ENCODE measurements at regions not wholly inside any gene's neighbourhood (a gene's known extent, or its start where the extent isn't known, plus 50 kb on each side); places are given as distances from the start of the nearest gene placed in this dataset.
"Not testable (repeated sequence)": the region's sequence is repeated elsewhere in the genome, so short reads cannot be mapped to it uniquely, and the experiment has no call there.

DNA sequence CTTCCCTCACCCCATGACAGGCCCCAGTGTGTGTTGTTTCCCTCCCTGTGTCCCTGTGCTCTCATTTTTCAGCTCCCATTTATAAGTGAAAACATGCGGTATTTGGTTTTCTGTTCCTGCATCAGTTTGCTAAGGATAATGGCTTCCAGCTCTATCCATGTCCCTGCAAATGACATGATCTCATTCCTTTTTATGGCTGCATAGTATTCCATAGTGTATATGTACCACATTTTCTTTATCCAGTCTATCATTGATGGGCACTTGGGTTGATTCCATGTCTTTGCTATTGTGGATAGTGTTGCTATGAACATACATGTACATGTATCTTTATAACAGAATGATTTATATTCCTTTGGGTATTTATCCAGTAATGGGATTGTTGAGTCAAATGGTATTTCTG lies 61.9 kb upstream of the ABLIM1 start:
- H3K36me3 ChIP-seq (ENCODE audit: insufficient read depth); H3K27ac Mint-ChIP-seq; H3K27me3 ChIP-seq (ENCODE audit: insufficient read depth); H3K27ac ChIP-seq (ENCODE audit: low read depth); H2AFZ ChIP-seq; DNase-seq (ENCODE audit: low spot score); H3K4me3 ChIP-seq; H3F3A ChIP-seq (replicated peaks; ENCODE audit: low read depth); H3K9me3 Mint-ChIP-seq; ATAC-seq; H3K36me3 Mint-ChIP-seq (ENCODE audit: low read depth); H3K4me1 ChIP-seq (ENCODE audit: insufficient read depth); H3K79me2 ChIP-seq (replicated peaks; ENCODE audit: insufficient read depth); H3K9me2 ChIP-seq (ENCODE audit: insufficient read depth); H3K27me3 Mint-ChIP-seq (ENCODE audit: insufficient read depth, low read depth, poor library complexity); H4K20me1 ChIP-seq (replicated peaks; ENCODE audit: insufficient read depth); H3K4me3 Mint-ChIP-seq; H3K4me2 ChIP-seq: not testable (repeated sequence)
- H3K4me1 Mint-ChIP-seq, result peaks cover 16% of the 10 kb centered on the region

DNA sequence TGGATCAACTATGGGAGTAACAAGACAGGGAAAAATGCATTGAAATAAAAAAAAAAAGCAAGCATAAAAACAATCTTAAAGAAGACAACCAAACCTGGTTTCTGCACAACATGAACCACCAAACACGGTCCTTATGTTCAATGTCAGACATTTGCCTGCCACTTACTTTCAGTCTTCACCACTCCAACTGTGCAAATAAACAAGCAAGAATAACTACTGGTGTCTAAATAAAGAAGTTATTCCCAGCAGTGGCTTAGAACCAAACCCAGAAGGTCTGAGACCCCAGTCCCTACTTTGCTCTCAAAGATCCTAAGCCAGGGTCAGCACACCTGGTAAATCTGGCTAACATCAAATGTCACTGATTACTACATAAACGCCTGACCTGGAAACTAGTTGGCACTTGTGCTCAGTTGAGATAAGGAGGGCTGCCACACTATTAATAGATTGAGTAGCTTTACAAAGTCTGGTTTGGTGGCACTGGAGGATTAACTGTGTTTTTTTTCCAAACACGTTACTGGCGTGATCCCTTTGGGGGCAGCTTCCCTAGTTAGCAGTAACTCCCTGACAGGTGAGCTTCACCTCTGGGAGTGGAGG lies 62.7 kb upstream of the ABLIM1 start:
- no peaks in the 10 kb centered on the region for H3K36me3 ChIP-seq (ENCODE audit: insufficient read depth)
- H3K4me1 Mint-ChIP-seq, result peaks cover 11% of the 10 kb centered on the region
- no peak overlapping the region for H3K27ac Mint-ChIP-seq
- H3K27me3 ChIP-seq (ENCODE audit: insufficient read depth), result no peaks in the 10 kb centered on the region
- no peak overlapping the region for H3K4me3 ChIP-seq
- no peaks in the 10 kb centered on the region for H4K20me1 ChIP-seq (replicated peaks; ENCODE audit: insufficient read depth)
- no peaks in the 10 kb centered on the region for H3K27me3 Mint-ChIP-seq (ENCODE audit: insufficient read depth, low read depth, poor library complexity)
- no peaks in the 10 kb centered on the region for H3K9me2 ChIP-seq (ENCODE audit: insufficient read depth)
- H2AFZ ChIP-seq, result no peak overlapping the region
- no peak overlapping the region for H3K4me2 ChIP-seq
- ATAC-seq (no peak), DNase-seq (ENCODE audit: low spot score) (no peak)
- no peaks in the 10 kb centered on the region for H3K36me3 Mint-ChIP-seq (ENCODE audit: low read depth)
- no peaks in the 10 kb centered on the region for H3K9me3 Mint-ChIP-seq
- H3K27ac ChIP-seq (ENCODE audit: low read depth), result no peak overlapping the region
- H3K4me3 Mint-ChIP-seq, result no peak overlapping the region
- H3K79me2 ChIP-seq (replicated peaks; ENCODE audit: insufficient read depth), result no peaks in the 10 kb centered on the region
- H3K4me1 ChIP-seq (ENCODE audit: insufficient read depth), result no peaks in the 10 kb centered on the region
- TF ChIP-seq, protein P1, sequence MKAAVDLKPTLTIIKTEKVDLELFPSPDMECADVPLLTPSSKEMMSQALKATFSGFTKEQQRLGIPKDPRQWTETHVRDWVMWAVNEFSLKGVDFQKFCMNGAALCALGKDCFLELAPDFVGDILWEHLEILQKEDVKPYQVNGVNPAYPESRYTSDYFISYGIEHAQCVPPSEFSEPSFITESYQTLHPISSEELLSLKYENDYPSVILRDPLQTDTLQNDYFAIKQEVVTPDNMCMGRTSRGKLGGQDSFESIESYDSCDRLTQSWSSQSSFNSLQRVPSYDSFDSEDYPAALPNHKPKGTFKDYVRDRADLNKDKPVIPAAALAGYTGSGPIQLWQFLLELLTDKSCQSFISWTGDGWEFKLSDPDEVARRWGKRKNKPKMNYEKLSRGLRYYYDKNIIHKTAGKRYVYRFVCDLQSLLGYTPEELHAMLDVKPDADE (IDR thresholded peaks at IDR 0.05), result no peak
- no peaks in the 10 kb centered on the region for H3F3A ChIP-seq (replicated peaks; ENCODE audit: low read depth)

DNA sequence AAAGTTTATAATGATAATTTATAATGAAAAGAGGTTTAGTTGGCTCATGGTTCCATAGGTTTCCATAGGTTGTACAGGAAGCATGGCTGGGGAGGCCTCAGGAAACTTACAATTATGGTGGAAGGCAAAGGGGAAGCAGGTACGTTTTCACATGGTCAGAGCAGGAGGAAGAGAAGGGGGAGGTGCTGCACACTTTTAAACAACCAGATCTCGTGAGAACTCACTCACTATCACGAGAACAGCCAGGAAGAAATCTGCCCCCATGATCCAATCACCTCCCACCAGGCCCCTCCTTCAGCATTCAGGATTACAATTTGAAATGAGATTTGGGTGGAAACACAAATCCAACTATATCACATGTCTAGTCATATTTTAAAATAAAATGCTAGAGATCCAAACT lies 64.1 kb upstream of the ABLIM1 start:
- peak overlapping the region; percentile 57; the same call in 1 of the 2 replicates for H3K27ac Mint-ChIP-seq
- H3K79me2 ChIP-seq (replicated peaks; ENCODE audit: insufficient read depth); H4K20me1 ChIP-seq (replicated peaks; ENCODE audit: insufficient read depth); H3K27me3 Mint-ChIP-seq (ENCODE audit: insufficient read depth, low read depth, poor library complexity); H3F3A ChIP-seq (replicated peaks; ENCODE audit: low read depth); ATAC-seq; H3K4me1 ChIP-seq (ENCODE audit: insufficient read depth); H3K36me3 Mint-ChIP-seq (ENCODE audit: low read depth); H3K9me2 ChIP-seq (ENCODE audit: insufficient read depth); H3K36me3 ChIP-seq (ENCODE audit: insufficient read depth); DNase-seq (ENCODE audit: low spot score); H3K27me3 ChIP-seq (ENCODE audit: insufficient read depth); H3K27ac ChIP-seq (ENCODE audit: low read depth); H3K9me3 Mint-ChIP-seq; H3K4me3 Mint-ChIP-seq; H3K4me3 ChIP-seq; H3K4me2 ChIP-seq: not testable (repeated sequence)
- H2AFZ ChIP-seq, result 0 out of 2 replicates have a peak overlapping the region, but pooled peaks have one; percentile 38
- peaks cover 11% of the 10 kb centered on the region for H3K4me1 Mint-ChIP-seq

DNA sequence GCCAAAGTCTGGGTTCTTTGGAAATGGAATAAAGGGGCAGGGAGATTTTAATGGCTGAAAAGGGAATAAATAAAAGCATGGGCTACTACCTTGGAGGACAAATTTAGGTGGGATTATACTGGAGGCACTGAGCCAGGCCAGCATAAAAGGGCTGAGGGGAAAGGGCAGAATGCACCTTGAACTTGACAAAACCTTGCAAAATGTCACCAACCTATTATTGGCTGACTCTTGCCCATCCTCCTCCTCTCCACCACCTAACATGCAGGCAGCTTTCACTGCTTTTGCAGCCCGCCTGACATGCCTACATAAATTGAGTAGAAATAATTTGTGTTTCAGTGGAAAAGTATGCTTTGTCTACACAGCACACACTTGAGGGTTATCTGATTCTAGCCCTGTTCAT lies 65.3 kb upstream of the ABLIM1 start:
- DNase-seq (ENCODE audit: low spot score) (no peak), ATAC-seq (no peak)
- no peak overlapping the region for H3K27ac ChIP-seq (ENCODE audit: low read depth)
- H3F3A ChIP-seq (replicated peaks; ENCODE audit: low read depth), result no peaks in the 10 kb centered on the region
- Mint-ChIP-seq H3K4me3 (no peak overlapping the region), H3K9me3 (peaks cover 3% of the 10 kb centered on the region; the same call in 1 of the 3 replicates), H3K27ac (no peak overlapping the region), H3K4me1 (peaks cover 11% of the 10 kb centered on the region), H3K27me3 (ENCODE audit: insufficient read depth, low read depth, poor library complexity) (no peaks in the 10 kb centered on the region), H3K36me3 (ENCODE audit: low read depth) (no peaks in the 10 kb centered on the region; the same call in 2 of the 3 replicates)
- H3K4me1 ChIP-seq (ENCODE audit: insufficient read depth), result no peaks in the 10 kb centered on the region
- no peaks in the 10 kb centered on the region for H3K36me3 ChIP-seq (ENCODE audit: insufficient read depth)
- no peaks in the 10 kb centered on the region for H3K9me2 ChIP-seq (ENCODE audit: insufficient read depth)
- H3K79me2 ChIP-seq (replicated peaks; ENCODE audit: insufficient read depth), result no peaks in the 10 kb centered on the region
- no peak overlapping the region for H2AFZ ChIP-seq
- H3K4me2 ChIP-seq, result no peak overlapping the region
- H4K20me1 ChIP-seq (replicated peaks; ENCODE audit: insufficient read depth), result no peaks in the 10 kb centered on the region
- no peak overlapping the region for H3K4me3 ChIP-seq
- H3K27me3 ChIP-seq (ENCODE audit: insufficient read depth), result no peaks in the 10 kb centered on the region
- TF ChIP-seq CREB1 (CRISPR knock-in tag; IDR thresholded peaks at IDR 0.05; ENCODE audit: low read depth), result no peak
- TF ChIP-seq ZNF114 (CRISPR knock-in tag; IDR thresholded peaks at IDR 0.05), result no peak
- TF ChIP-seq, protein P2, sequence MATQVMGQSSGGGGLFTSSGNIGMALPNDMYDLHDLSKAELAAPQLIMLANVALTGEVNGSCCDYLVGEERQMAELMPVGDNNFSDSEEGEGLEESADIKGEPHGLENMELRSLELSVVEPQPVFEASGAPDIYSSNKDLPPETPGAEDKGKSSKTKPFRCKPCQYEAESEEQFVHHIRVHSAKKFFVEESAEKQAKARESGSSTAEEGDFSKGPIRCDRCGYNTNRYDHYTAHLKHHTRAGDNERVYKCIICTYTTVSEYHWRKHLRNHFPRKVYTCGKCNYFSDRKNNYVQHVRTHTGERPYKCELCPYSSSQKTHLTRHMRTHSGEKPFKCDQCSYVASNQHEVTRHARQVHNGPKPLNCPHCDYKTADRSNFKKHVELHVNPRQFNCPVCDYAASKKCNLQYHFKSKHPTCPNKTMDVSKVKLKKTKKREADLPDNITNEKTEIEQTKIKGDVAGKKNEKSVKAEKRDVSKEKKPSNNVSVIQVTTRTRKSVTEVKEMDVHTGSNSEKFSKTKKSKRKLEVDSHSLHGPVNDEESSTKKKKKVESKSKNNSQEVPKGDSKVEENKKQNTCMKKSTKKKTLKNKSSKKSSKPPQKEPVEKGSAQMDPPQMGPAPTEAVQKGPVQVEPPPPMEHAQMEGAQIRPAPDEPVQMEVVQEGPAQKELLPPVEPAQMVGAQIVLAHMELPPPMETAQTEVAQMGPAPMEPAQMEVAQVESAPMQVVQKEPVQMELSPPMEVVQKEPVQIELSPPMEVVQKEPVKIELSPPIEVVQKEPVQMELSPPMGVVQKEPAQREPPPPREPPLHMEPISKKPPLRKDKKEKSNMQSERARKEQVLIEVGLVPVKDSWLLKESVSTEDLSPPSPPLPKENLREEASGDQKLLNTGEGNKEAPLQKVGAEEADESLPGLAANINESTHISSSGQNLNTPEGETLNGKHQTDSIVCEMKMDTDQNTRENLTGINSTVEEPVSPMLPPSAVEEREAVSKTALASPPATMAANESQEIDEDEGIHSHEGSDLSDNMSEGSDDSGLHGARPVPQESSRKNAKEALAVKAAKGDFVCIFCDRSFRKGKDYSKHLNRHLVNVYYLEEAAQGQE (IDR thresholded peaks at IDR 0.05; ENCODE audit: unreplicated experiment), result no peak
- TF ChIP-seq STAT1 (IDR thresholded peaks at IDR 0.05; ENCODE audit: unreplicated experiment), result no peak
